ENCODE measurements at regions not wholly inside any gene's neighbourhood (a gene's known extent, or its start where the extent isn't known, plus 50 kb on each side); places are given as distances from the start of the nearest gene placed in this dataset.

GRCh38 chrX:19198473-19198872 lies 76.2 kb upstream of the ADGRG2 start:
- TF ChIP-seq CTCF (IDR thresholded peaks at IDR 0.05): no peak
- no peak for TF ChIP-seq MXI1 (IDR thresholded peaks at IDR 0.05; ENCODE audit: low read depth, low read length)
- TF ChIP-seq MAX (IDR thresholded peaks at IDR 0.05; ENCODE audit: low read depth): no peak
- TF ChIP-seq MEF2A (IDR thresholded peaks at IDR 0.05; ENCODE audit: borderline replicate concordance, low read depth): no peak
- TF ChIP-seq NRF1 (IDR thresholded peaks at IDR 0.05; ENCODE audit: low read depth, low read length): no peak
